Lower leg skin (tissue), 4 donors: ENCODE measurements at regions not wholly inside any gene's neighbourhood (a gene's known extent, or its start where the extent isn't known, plus 50 kb on each side); places are given as distances from the start of the nearest gene placed in this dataset.

ENCODE experiments used
- DNase-seq, 2 donors: peaks; one replicate each; pipeline ENCODE4 v3.0.0-alpha.2; 2019; ENCODE audit warnings: low spot score in 2 of 2
- H3K4me3 ChIP-seq: fragments of 200-600 bp; sonication (generic); 2 replicates; pipeline ENCODE4 v1.5.1; 2017; ENCODE audit warnings: mild to moderate bottlenecking, low read depth; ENCODE audit not compliant: poor library complexity, severe bottlenecking
- POLR2A ChIP-seq, 2 donors: fragments of 450-650 bp; IDR thresholded peaks; one replicate each; pipeline ENCODE4 v1.6.1; 2016 to 2017; ENCODE audit warnings: antibody characterized with exemption in 2 of 2, mild to moderate bottlenecking in 1 of 2, moderate library complexity in 1 of 2
- WGBS, 2 donors: methylation state at CpG; one replicate each; pipeline ENCODE4 v1.1.5; 2018; 5-methylcytosine and 5-hydroxymethylcytosine counted together
- intact Hi-C: fragments of 100-400 bp; cut with DNase I; formaldehyde crosslinking; loops from one replicate; pipeline ENCODE4 v1.15.0; 2023; ENCODE audit warnings: low total_unique reads
- TF ChIP-seq, protein P1 (sequence below), 3 donors: fragments of 450-650 bp; IDR thresholded peaks; one replicate each; pipeline ENCODE4 v1.5.1; 2016; ENCODE audit warnings: antibody characterized with exemption in 3 of 3, mild to moderate bottlenecking in 3 of 3, moderate library complexity in 2 of 3

DNA sequence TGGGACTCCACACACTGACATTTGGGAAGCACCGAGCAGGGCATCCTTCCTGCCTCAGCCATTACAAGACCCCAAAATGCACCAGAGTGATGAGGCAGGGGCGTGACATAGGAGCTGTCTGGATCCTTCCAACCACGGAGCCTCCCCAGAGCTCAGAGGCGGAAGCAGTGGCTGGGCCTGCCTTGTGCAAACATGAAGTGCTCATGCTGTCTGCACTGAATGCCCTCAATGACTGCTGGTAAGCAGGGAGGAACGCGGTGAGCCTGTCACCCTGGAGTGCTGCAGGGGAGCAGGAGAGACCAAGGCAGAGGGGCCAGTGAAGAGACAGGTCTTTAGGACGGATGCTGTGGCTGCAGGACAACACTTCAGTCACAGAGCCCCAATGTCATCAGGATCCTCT is 60.2 kb upstream of the HRH2 start:
- WGBS, 2 donors: 71 to 76% methylated on average over 7 of the region's 7 CpGs
- no peak for DNase-seq
- TF ChIP-seq, protein P1, sequence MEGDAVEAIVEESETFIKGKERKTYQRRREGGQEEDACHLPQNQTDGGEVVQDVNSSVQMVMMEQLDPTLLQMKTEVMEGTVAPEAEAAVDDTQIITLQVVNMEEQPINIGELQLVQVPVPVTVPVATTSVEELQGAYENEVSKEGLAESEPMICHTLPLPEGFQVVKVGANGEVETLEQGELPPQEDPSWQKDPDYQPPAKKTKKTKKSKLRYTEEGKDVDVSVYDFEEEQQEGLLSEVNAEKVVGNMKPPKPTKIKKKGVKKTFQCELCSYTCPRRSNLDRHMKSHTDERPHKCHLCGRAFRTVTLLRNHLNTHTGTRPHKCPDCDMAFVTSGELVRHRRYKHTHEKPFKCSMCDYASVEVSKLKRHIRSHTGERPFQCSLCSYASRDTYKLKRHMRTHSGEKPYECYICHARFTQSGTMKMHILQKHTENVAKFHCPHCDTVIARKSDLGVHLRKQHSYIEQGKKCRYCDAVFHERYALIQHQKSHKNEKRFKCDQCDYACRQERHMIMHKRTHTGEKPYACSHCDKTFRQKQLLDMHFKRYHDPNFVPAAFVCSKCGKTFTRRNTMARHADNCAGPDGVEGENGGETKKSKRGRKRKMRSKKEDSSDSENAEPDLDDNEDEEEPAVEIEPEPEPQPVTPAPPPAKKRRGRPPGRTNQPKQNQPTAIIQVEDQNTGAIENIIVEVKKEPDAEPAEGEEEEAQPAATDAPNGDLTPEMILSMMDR (IDR thresholded peaks at IDR 0.05): no peak
- TF ChIP-seq POLR2A (IDR thresholded peaks at IDR 0.05): no peak
- no peak overlapping the region for H3K4me3 ChIP-seq
- intact Hi-C loops: no loop called here

DNA sequence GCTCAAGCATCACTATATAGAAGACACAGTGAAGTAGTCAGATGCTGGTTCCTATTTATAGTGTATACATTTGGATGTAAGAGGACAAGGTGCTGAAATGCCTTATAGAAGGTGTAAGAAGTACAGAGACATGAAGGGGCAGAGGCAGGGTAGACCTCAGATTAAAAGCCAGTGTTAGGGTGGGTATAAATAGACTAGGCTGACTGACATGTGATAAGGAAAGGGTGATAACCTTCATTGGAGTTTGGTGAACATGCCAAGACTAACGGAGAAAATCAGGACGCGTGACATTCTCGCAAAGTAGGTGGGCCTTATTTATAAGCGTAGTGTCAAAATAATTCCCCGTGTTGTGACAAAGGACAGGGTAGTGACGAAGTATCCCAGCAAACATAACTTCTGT is 59.1 kb upstream of the HRH2 start:
- intact Hi-C loops: no loop called here
- no peak for DNase-seq
- no peak overlapping the region for H3K4me3 ChIP-seq
- WGBS, 2 donors: 84 to 92% methylated on average over 7 of the region's 7 CpGs
- TF ChIP-seq, protein P1 (IDR thresholded peaks at IDR 0.05): no peak
- TF ChIP-seq POLR2A (IDR thresholded peaks at IDR 0.05): no peak

DNA sequence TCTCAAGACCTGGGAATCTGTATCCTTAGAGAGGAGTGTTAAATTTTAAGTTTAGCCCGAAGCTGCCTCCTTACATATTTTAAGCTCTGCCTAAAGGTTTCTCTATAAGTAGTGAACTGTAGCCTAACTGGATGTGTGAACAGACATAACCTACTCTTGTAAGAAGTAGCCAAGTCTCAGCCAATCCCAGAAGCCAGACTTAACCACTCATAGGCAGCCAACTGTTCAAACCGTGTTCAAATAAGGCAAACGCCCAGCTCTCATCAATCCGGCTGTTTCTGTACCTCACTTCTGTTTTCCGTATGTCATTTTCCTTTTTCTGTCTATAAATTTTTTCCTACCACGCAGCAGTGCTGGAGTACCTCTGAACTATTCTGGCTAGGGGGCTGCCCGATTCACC is 58.7 kb upstream of the HRH2 start:
- DNase-seq: no peak
- no peak overlapping the region for H3K4me3 ChIP-seq
- 70 to 74% methylated on average over 7 of the region's 7 CpGs for WGBS, 2 donors
- TF ChIP-seq POLR2A (IDR thresholded peaks at IDR 0.05): no peak
- TF ChIP-seq, protein P1 (IDR thresholded peaks at IDR 0.05): no peak
- intact Hi-C loops: no loop called here

DNA sequence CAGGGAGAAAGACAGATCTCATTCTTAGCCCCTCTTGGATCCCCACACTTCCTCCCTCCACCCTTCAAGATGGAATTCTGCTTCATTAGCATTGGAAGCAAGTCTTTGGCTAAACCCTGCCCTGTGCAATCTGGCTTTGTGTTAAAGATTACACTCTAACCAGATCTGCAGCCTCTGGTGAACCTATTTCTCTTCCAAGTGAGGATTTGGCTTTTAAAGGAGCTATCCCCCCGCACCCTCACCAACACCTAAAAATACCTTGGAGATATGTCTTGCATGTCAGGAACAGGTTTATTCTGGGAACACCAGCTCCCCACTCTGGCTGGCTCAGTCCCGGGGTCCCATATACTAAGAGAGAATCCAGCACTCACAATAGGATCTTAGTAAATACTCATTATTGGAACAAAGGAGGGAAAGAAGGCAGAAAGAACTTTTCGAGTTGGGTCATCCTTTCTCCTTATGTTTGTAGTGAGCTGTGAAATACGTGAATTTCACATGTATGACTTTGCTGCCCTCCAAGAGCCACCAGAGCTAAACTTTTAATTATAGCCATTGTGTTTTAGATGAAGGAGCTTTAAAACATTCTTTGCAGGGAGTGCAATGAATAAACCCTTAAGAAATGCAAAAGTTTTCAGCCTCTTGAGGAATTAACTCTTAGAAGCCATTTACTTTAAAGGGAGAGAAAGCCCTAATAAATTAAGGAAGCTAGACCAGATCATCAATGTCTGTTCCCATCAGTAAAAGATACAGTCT is 53.7 kb upstream of the HRH2 start:
- no peak for DNase-seq

DNA sequence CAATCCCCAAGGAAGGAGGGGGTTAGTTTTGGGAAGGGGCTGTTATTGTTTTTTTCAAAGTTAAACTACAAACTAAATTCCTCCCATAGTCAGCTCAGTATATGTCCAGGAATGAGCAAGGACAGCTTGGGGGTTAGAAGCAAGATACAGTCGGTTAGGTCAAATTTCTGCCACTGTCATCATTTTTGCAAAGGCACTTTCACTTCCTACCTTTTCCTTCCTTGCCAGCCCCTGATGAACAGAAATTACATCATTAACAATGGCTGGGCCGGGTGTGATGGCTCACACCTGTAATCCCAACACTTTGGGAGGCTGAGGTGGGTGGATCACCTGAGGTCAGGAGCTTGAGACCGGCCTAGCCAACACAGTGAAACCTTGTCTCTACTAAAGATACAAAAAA is 51.5 kb upstream of the HRH2 start:
- no peak for DNase-seq
- no peak overlapping the region for H3K4me3 ChIP-seq
- TF ChIP-seq, protein P1 (IDR thresholded peaks at IDR 0.05): no peak
- TF ChIP-seq POLR2A (IDR thresholded peaks at IDR 0.05): no peak
- intact Hi-C loops: loop anchor here (10.0 kb wide), 1 partner anchor 452 kb away; no protein-coding TSS in a partner anchor
- WGBS, 2 donors: 85 to 88% methylated on average over 3 of the region's 3 CpGs

More for the DNA sequence above, 53.7 kb upstream of the HRH2 start:
- intact Hi-C loops: loop anchor here (10.0 kb wide), 1 partner anchor 449 kb away; no protein-coding TSS in a partner anchor
- no peak overlapping the region for H3K4me3 ChIP-seq
- TF ChIP-seq POLR2A (IDR thresholded peaks at IDR 0.05): no peak
- TF ChIP-seq, protein P1 (IDR thresholded peaks at IDR 0.05): no peak
- WGBS, 2 donors: 37 to 43% methylated on average over 4 of the region's 4 CpGs
